GM23338 (cell line): ENCODE measurements at regions not wholly inside any gene's neighbourhood (a gene's known extent, or its start where the extent isn't known, plus 50 kb on each side); places are given as distances from the start of the nearest gene placed in this dataset.

Experiments used
- ATAC-seq: fragments of 200-7000 bp; cut with Tn5 transposase; 3 replicates; pipeline ENCODE4 v1.9.1; 2020
- DNase-seq: peaks from one replicate; pipeline ENCODE4 v3.0.0-alpha.2; 2015; ENCODE audit warnings: low spot score
- H2AFZ ChIP-seq: fragments of 200-600 bp; sonication (generic); 2 replicates; pipeline ENCODE4 v1.8.0; 2016; ENCODE audit warnings: antibody characterized with exemption, mild to moderate bottlenecking, moderate library complexity
- H3F3A ChIP-seq: fragments of 200-600 bp; sonication (generic); replicated peaks from 2 replicates; pipeline ENCODE4 v1.8.0; 2017; ENCODE audit warnings: antibody characterized with exemption, mixed run types, low read depth
- H3K27ac ChIP-seq: fragments of 200-600 bp; sonication (generic); 2 replicates; pipeline ENCODE4 v1.6.1; 2016; ENCODE audit warnings: low read depth
- H3K27me3 ChIP-seq: fragments of 200-600 bp; sonication (generic); 2 replicates; pipeline ENCODE4 v1.8.0; 2016; ENCODE audit warnings: mild to moderate bottlenecking, mixed run types, moderate library complexity; ENCODE audit not compliant: insufficient read depth
- H3K36me3 ChIP-seq: fragments of 200-600 bp; sonication (generic); 2 replicates; pipeline ENCODE4 v1.8.0; 2016; ENCODE audit warnings: mild to moderate bottlenecking; ENCODE audit not compliant: insufficient read depth
- H3K4me1 ChIP-seq: fragments of 200-600 bp; sonication (generic); 2 replicates; pipeline ENCODE4 v1.8.0; 2016; ENCODE audit warnings: mild to moderate bottlenecking, moderate library complexity; ENCODE audit not compliant: insufficient read depth
- H3K4me2 ChIP-seq: fragments of 200-600 bp; sonication (generic); 2 replicates; pipeline ENCODE4 v1.7.1; 2017; ENCODE audit warnings: mixed run types
- H3K4me3 ChIP-seq: fragments of 200-600 bp; sonication (generic); 2 replicates; pipeline ENCODE4 v1.6.1; 2016; ENCODE audit warnings: mixed run types
- H3K79me2 ChIP-seq: fragments of 200-600 bp; sonication (generic); replicated peaks from 2 replicates; pipeline ENCODE4 v1.8.0; 2017; ENCODE audit warnings: mild to moderate bottlenecking; ENCODE audit not compliant: insufficient read depth
- H3K9me2 ChIP-seq: fragments of 200-600 bp; sonication (generic); 2 replicates; pipeline ENCODE4 v1.8.0; 2017; ENCODE audit not compliant: insufficient read depth
- H4K20me1 ChIP-seq: fragments of 200-600 bp; sonication (generic); replicated peaks from 2 replicates; pipeline ENCODE4 v1.8.0; 2017; ENCODE audit warnings: mild to moderate bottlenecking; ENCODE audit not compliant: insufficient read depth
- H3K27ac Mint-ChIP-seq: 2 replicates; pipeline ENCODE4 v1.8.0; 2020; ENCODE audit warnings: inconsistent platforms, mild to moderate bottlenecking, moderate library complexity, mixed read lengths
- H3K27me3 Mint-ChIP-seq: 3 replicates; pipeline ENCODE4 v1.8.0; 2022; ENCODE audit warnings: low read depth, mild to moderate bottlenecking, moderate library complexity, mixed read lengths, inconsistent platforms; ENCODE audit not compliant: insufficient read depth, poor library complexity
- H3K36me3 Mint-ChIP-seq: 3 replicates; pipeline ENCODE4 v1.8.0; 2021; ENCODE audit warnings: low read depth, mild to moderate bottlenecking, inconsistent platforms, moderate library complexity, mixed read lengths
- H3K4me1 Mint-ChIP-seq: 3 replicates; pipeline ENCODE4 v1.8.0; 2020; ENCODE audit warnings: mild to moderate bottlenecking, inconsistent platforms, mixed read lengths
- H3K4me3 Mint-ChIP-seq: 3 replicates; pipeline ENCODE4 v1.8.0; 2021; ENCODE audit warnings: moderate library complexity, mild to moderate bottlenecking, inconsistent platforms, mixed read lengths
- H3K9me3 Mint-ChIP-seq: 3 replicates; pipeline ENCODE4 v1.8.0; 2020; ENCODE audit warnings: moderate library complexity, mild to moderate bottlenecking, inconsistent platforms, mixed read lengths
- ETS1 ChIP-seq: IDR thresholded peaks from 2 replicates; pipeline ENCODE4 v1.6.1; 2016; ENCODE audit warnings: antibody characterized with exemption
- POLR2AphosphoS5 ChIP-seq: IDR thresholded peaks from 2 replicates; pipeline ENCODE4 v1.6.1; 2016; ENCODE audit warnings: antibody characterized with exemption, low read depth
- REST ChIP-seq: IDR thresholded peaks from one replicate; pipeline ENCODE4 v1.6.1; 2018; ENCODE audit warnings: antibody characterized with exemption; ENCODE audit not compliant: unreplicated experiment
- TF ChIP-seq, protein P1 (sequence below), 2 experiments: fragments of 200-600 bp in 1 of 2; sonication (generic) in 1 of 2; conservative IDR thresholded peaks; 2 replicates each; pipeline versions ENCODE4 v1.5.1 to v1.6.1; 2016 to 2017; ENCODE audit warnings: antibody characterized with exemption in 2 of 2, low read depth in 2 of 2, mild to moderate bottlenecking in 2 of 2, moderate library complexity in 1 of 2

- no peaks in the 10 kb centered on the region; the same call in 1 of the 2 replicates for H3K9me2 ChIP-seq
Measured at GRCh38 chr10:84039957-84040356, 99.4 kb upstream of the GHITM start.

More at GRCh38 chr10:84039957-84040356, 99.4 kb upstream of the GHITM start:
- H3K27ac ChIP-seq, result no peak overlapping the region
- no peak overlapping the region for H3K27ac Mint-ChIP-seq
- H3K36me3 ChIP-seq, result no peaks in the 10 kb centered on the region
- H3K27me3 Mint-ChIP-seq, result peaks cover 3% of the 10 kb centered on the region
- H3K4me1 Mint-ChIP-seq, result no peaks in the 10 kb centered on the region
- H3F3A ChIP-seq, result no peaks in the 10 kb centered on the region
- no peak for ATAC-seq
- H3K9me3 Mint-ChIP-seq, result no peaks in the 10 kb centered on the region
- no peaks in the 10 kb centered on the region for H4K20me1 ChIP-seq
- TF ChIP-seq REST (no peak), POLR2AphosphoS5 (no peak), ETS1 (no peak)
- TF ChIP-seq, protein P1, sequence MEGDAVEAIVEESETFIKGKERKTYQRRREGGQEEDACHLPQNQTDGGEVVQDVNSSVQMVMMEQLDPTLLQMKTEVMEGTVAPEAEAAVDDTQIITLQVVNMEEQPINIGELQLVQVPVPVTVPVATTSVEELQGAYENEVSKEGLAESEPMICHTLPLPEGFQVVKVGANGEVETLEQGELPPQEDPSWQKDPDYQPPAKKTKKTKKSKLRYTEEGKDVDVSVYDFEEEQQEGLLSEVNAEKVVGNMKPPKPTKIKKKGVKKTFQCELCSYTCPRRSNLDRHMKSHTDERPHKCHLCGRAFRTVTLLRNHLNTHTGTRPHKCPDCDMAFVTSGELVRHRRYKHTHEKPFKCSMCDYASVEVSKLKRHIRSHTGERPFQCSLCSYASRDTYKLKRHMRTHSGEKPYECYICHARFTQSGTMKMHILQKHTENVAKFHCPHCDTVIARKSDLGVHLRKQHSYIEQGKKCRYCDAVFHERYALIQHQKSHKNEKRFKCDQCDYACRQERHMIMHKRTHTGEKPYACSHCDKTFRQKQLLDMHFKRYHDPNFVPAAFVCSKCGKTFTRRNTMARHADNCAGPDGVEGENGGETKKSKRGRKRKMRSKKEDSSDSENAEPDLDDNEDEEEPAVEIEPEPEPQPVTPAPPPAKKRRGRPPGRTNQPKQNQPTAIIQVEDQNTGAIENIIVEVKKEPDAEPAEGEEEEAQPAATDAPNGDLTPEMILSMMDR (conservative IDR thresholded peaks at IDR 0.05; ENCODE audit: low read depth in 2 of 2), result no peak
- no peaks in the 10 kb centered on the region; the same call in 2 of the 3 replicates for H3K36me3 Mint-ChIP-seq
- DNase-seq, result no peak
- no peaks in the 10 kb centered on the region for H3K4me1 ChIP-seq
- H3K79me2 ChIP-seq, result no peaks in the 10 kb centered on the region
- no peak overlapping the region for H3K4me2 ChIP-seq
- H3K4me3 Mint-ChIP-seq, result no peak overlapping the region
- H3K27me3 ChIP-seq, result no peaks in the 10 kb centered on the region
- no peak overlapping the region for H3K4me3 ChIP-seq
- no peak overlapping the region for H2AFZ ChIP-seq
